Muscle layer of duodenum (tissue), 2 donors: ENCODE measurements at regions not wholly inside any gene's neighbourhood (a gene's known extent, or its start where the extent isn't known, plus 50 kb on each side); places are given as distances from the start of the nearest gene placed in this dataset.

Experiments
- H3K27ac ChIP-seq: one replicate; pipeline ENCODE4 v1.7.0; 2013; ENCODE audit warnings: mild to moderate bottlenecking, low read length
- H3K27me3 ChIP-seq: one replicate; pipeline ENCODE4 v1.7.0; 2013; ENCODE audit warnings: low read depth, mild to moderate bottlenecking, control low read depth, low read length
- H3K36me3 ChIP-seq, 2 donors: one replicate each; pipeline ENCODE4 v1.7.0; 2013; ENCODE audit warnings: low read length in 2 of 2, control low read depth in 1 of 2, mild to moderate bottlenecking in 1 of 2; ENCODE audit not compliant: insufficient read depth in 2 of 2, control insufficient read depth in 1 of 2
- H3K4me1 ChIP-seq, 2 donors: one replicate each; pipeline ENCODE4 v1.7.0; 2013; ENCODE audit warnings: low read length in 2 of 2, mild to moderate bottlenecking in 2 of 2, control low read depth in 1 of 2, moderate library complexity in 1 of 2; ENCODE audit not compliant: insufficient read depth in 2 of 2, control insufficient read depth in 1 of 2
- H3K4me3 ChIP-seq, 2 donors: one replicate each; pipeline ENCODE4 v1.7.0; 2013; ENCODE audit warnings: low read length in 2 of 2, low read depth in 1 of 2, mild to moderate bottlenecking in 1 of 2
- H3K9me3 ChIP-seq, 2 donors: one replicate each; pipeline ENCODE4 v1.7.0; 2013; ENCODE audit warnings: low read length in 2 of 2, control low read depth in 1 of 2, mild to moderate bottlenecking in 1 of 2; ENCODE audit not compliant: control insufficient read depth in 1 of 2
- donor health status: healthy.

- Histone ChIP-seq H3K4me3 (no peak overlapping the region), H3K27ac (no peak overlapping the region), H3K9me3 (no peaks in the 10 kb centered on the region), H3K27me3 (no peaks in the 10 kb centered on the region), H3K36me3 (no peaks in the 10 kb centered on the region), H3K4me1 (no peaks in the 10 kb centered on the region)
Observed at GRCh38 chr7:7105800-7106582, 76.4 kb upstream of the C1GALT1 start.

GRCh38 chr7:7108931-7109330 lies 73.4 kb upstream of the C1GALT1 start:
- H3K27me3 ChIP-seq: no peaks in the 10 kb centered on the region
- no peaks in the 10 kb centered on the region for H3K9me3 ChIP-seq
- no peak overlapping the region for H3K4me3 ChIP-seq
- no peaks in the 10 kb centered on the region for H3K36me3 ChIP-seq
- no peaks in the 10 kb centered on the region for H3K4me1 ChIP-seq
- H3K27ac ChIP-seq: no peak overlapping the region

DNA sequence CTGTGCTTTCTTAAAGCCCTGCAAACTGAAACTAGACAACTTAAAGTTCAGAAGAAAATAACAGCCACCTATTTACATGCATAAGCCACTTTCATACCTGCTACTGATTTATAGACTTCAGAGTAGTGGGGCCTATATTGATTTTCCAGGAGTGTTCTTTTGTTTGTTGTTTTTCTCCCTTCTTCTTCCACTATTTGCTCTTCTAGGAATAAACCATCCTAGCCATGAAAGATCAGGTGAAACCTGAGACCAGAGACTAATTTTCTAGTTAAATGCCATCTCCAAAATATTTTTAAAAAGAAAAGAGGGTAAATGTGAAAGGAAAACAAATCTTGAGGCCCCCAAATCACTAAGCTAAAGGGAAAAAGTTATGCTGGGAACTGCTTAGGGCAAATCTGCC lies 72.4 kb upstream of the C1GALT1 start:
- Histone ChIP-seq H3K27me3 (no peaks in the 10 kb centered on the region), H3K4me1 (no peaks in the 10 kb centered on the region), H3K4me3 (no peak overlapping the region), H3K36me3 (no peaks in the 10 kb centered on the region), H3K9me3 (no peaks in the 10 kb centered on the region), H3K27ac (no peak overlapping the region)

DNA sequence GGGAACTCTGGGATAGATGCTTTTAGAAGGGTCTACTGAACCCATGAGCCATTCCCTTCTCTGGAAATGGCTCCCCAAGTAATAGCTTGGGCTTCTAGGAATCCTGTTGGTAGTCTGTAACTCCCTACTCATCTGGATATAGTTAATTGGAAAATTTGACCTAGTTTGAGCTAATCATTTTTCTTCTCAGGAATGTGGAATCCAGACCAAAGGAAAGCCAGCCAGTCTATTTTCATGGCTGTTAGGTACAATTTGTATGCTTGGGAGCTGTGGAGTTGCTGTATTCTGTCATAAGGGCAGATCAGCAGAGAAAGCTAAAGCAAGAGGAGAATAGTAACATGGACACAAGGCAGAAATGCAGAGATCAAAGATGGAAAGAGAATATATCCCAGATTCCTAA lies 71.6 kb upstream of the C1GALT1 start:
- Histone ChIP-seq H3K4me3 (no peak overlapping the region), H3K4me1 (no peaks in the 10 kb centered on the region), H3K36me3 (no peaks in the 10 kb centered on the region), H3K27me3 (no peaks in the 10 kb centered on the region), H3K27ac (no peak overlapping the region), H3K9me3 (no peaks in the 10 kb centered on the region)

GRCh38 chr7:7112868-7113267 lies 69.5 kb upstream of the C1GALT1 start:
- Histone ChIP-seq H3K36me3 (no peaks in the 10 kb centered on the region), H3K27ac (no peak overlapping the region), H3K27me3 (no peaks in the 10 kb centered on the region), H3K9me3 (no peaks in the 10 kb centered on the region), H3K4me3 (no peak overlapping the region), H3K4me1 (peaks cover 0 to 3% of the 10 kb centered on the region in 2 donors)

GRCh38 chr7:7114575-7115291 lies 67.6 kb upstream of the C1GALT1 start:
- no peaks in the 10 kb centered on the region for H3K36me3 ChIP-seq
- H3K27ac ChIP-seq: no peak overlapping the region
- no peaks in the 10 kb centered on the region for H3K9me3 ChIP-seq
- no peaks in the 10 kb centered on the region for H3K27me3 ChIP-seq
- peaks cover 0 to 3% of the 10 kb centered on the region in 2 donors for H3K4me1 ChIP-seq
- H3K4me3 ChIP-seq: no peak overlapping the region

DNA sequence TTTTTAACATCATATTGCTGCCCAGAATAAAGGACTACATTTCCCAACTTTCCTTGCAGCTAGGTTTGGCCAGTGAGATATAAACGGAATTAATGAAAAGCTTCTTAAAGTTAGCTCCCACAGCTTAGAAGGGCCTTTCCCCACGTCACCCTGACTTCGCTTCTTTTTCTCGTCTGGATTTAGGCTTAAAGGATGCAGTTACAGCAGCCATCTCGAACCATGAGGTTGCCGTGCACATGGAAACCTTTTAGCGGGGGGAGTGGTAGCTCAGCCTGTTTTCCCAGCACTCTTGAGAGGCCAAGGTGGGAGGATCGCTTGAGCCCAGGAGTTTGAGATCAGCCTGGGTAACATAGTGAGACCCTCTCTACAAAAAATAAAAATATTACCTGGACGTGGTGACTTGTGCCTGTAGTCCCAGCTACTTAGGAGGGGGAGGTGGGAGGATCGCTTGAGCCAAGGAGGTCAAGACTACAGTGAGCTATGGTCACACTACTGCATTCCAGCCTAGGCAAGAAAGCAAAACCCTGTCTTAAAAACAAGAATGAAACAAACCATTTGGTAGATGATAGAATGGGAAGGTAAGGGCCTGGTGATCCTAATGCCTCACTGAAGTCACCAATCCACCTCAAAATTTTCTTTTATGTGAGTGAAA lies 64.3 kb upstream of the C1GALT1 start:
- no peak overlapping the region for H3K27ac ChIP-seq

DNA sequence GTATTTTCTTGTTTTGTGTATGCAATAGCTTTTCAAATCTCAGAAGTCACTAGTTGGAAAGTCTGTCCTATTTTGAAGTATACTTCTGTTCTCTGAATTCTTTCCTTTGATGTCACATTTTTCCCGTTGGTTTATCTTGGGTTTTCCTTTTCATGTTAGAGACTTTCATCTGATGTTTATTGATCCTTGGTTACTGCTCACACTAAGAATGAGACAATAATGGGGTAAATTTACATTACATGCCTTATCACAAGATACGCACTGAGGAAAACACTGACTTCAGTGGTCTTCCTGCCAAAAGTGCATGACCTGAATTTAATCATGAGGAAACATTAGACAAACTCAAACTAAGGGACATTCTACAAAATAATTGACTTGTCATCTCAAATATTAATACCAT lies 63.5 kb upstream of the C1GALT1 start:
- peaks cover 0 to 3% of the 10 kb centered on the region in 2 donors for H3K4me1 ChIP-seq
- H3K9me3 ChIP-seq: no peaks in the 10 kb centered on the region
- no peak overlapping the region for H3K27ac ChIP-seq
- no peaks in the 10 kb centered on the region for H3K36me3 ChIP-seq
- H3K4me3 ChIP-seq: no peak overlapping the region
- H3K27me3 ChIP-seq: no peaks in the 10 kb centered on the region

More for the DNA sequence above, 64.3 kb upstream of the C1GALT1 start:
- Histone ChIP-seq H3K4me1 (peaks cover 0 to 3% of the 10 kb centered on the region in 2 donors), H3K4me3 (no peak overlapping the region), H3K36me3 (no peaks in the 10 kb centered on the region), H3K9me3 (no peaks in the 10 kb centered on the region), H3K27me3 (no peaks in the 10 kb centered on the region)

DNA sequence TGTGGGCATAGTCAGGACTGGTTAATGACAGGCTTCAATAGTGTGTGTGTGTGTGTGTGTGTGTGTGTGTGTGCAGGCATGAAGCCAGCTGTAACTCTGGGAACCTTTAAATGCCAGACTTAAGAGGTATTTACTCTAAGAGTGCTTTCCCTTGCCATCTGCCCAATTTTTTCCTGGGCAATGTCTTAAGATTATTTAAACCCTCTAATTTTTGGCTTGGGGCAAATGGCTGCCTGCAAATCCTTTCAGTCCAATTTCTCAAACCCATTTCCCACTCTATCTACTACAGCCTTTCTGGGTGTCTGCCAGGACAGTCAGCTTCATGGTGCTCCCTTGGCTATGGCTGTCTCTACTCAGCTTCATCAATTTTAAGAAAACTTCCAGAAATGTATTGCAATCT lies 62.6 kb upstream of the C1GALT1 start:
- no peaks in the 10 kb centered on the region for H3K27me3 ChIP-seq
- H3K9me3 ChIP-seq: no peaks in the 10 kb centered on the region
- H3K4me1 ChIP-seq: peaks cover 0 to 3% of the 10 kb centered on the region in 2 donors
- H3K36me3 ChIP-seq: no peaks in the 10 kb centered on the region
- H3K27ac ChIP-seq: no peak overlapping the region
- H3K4me3 ChIP-seq: no peak overlapping the region

DNA sequence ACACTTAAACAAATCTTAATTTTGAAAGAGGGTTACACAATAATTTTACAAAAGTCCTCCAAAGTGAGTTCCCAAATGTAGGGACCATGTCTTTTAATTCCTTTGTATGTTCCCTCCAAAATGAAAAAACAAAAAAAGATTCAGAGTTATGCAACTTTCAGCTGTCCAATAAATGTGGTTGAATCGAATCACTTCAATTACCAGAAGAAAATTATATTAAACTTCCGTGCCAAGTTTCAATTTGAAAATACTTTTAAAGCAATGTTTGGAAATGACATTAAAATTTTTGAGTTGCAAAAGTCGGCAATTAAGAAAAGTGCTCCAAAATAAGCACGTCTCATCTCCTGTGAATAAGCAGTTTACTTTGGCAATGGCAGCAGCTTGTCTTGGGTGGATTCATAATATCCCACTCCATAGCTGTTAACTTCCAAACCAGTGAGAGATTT lies 60.3 kb upstream of the C1GALT1 start:
- Histone ChIP-seq H3K27ac (no peak overlapping the region), H3K27me3 (no peaks in the 10 kb centered on the region), H3K4me1 (no peaks in the 10 kb centered on the region), H3K4me3 (no peak overlapping the region), H3K36me3 (no peaks in the 10 kb centered on the region), H3K9me3 (no peaks in the 10 kb centered on the region)

- no peaks in the 10 kb centered on the region for H3K9me3 ChIP-seq
- H3K4me3 ChIP-seq: no peak overlapping the region
- H3K4me1 ChIP-seq: no peaks in the 10 kb centered on the region
- no peak overlapping the region for H3K27ac ChIP-seq
- no peaks in the 10 kb centered on the region for H3K36me3 ChIP-seq
- no peaks in the 10 kb centered on the region for H3K27me3 ChIP-seq
Observed at GRCh38 chr7:7122701-7123281, 59.6 kb upstream of the C1GALT1 start.
